Mucosa of descending colon (tissue), 3 donors: ENCODE measurements at regions not wholly inside any gene's neighbourhood (a gene's known extent, or its start where the extent isn't known, plus 50 kb on each side); places are given as distances from the start of the nearest gene placed in this dataset.

ENCODE experiments used
- ATAC-seq: fragments of 200-7000 bp; cut with Tn5 transposase; one replicate; pipeline ENCODE4 v1.9.1; 2020; ENCODE audit warnings: mild to moderate bottlenecking, moderate library complexity
- DNase-seq, 3 donors: peaks; one replicate each; pipeline ENCODE4 v3.0.0-alpha.2; 2020
- H3K36me3 ChIP-seq: fragments of 200-600 bp; one replicate; pipeline ENCODE4 v1.8.0; 2021; ENCODE audit warnings: low read depth, mild to moderate bottlenecking
- H3K4me1 ChIP-seq: fragments of 200-600 bp; one replicate; pipeline ENCODE4 v1.8.0; 2021; ENCODE audit warnings: low read depth, mild to moderate bottlenecking
- H3K4me3 ChIP-seq: fragments of 200-600 bp; one replicate; pipeline ENCODE4 v1.8.0; 2021; ENCODE audit warnings: mild to moderate bottlenecking
- H3K9me3 ChIP-seq: fragments of 200-600 bp; one replicate; pipeline ENCODE4 v1.8.0; 2021; ENCODE audit warnings: mild to moderate bottlenecking
- CTCF ChIP-seq: fragments of 200-600 bp; IDR thresholded peaks from one replicate; pipeline ENCODE4 v1.8.0; 2022; ENCODE audit warnings: antibody characterized with exemption, mild to moderate bottlenecking
- intact Hi-C, 2 donors: fragments of 100-400 bp; cut with DNase I in 1 of 2; cut with micrococcal nuclease in 1 of 2; formaldehyde crosslinking; loops; one replicate each; pipeline versions ENCODE4 v1.11.0 to v1.11.1; 2022; cut with DNase I, micrococcal nuclease
- donor health status: DM: no; HTN: no; CAD: no; lungs with moderate emphysema.
- donor health status: DM: no; HTN: no; CAD: no.
- donor health status: DM: no; HTN: yes; CAD: no.

- no peak for ATAC-seq
- TF ChIP-seq CTCF: no peak
- H3K4me1 ChIP-seq: no peaks in the 10 kb centered on the region
- DNase-seq: no peak
- H3K4me3 ChIP-seq: no peak overlapping the region
- no peaks in the 10 kb centered on the region for H3K36me3 ChIP-seq
- peaks cover 7% of the 10 kb centered on the region for H3K9me3 ChIP-seq
- intact Hi-C loops: no loop called here
These were observed 1809.6 kb downstream of the BRINP3 start for GRCh38 chr1:188668083-188668482.

GRCh38 chr1:188669728-188670382, 1807.8 kb downstream of the BRINP3 start:
- Histone ChIP-seq H3K4me3 (no peak overlapping the region), H3K9me3 (peaks cover 7% of the 10 kb centered on the region), H3K36me3 (no peaks in the 10 kb centered on the region), H3K4me1 (no peaks in the 10 kb centered on the region)
- intact Hi-C loops: no loop called here
- DNase-seq (no peak), ATAC-seq (no peak)
- TF ChIP-seq CTCF: no peak

GRCh38 chr1:188670837-188671236, 1806.8 kb downstream of the BRINP3 start:
- no peak for ATAC-seq
- no peak for DNase-seq
- no peak overlapping the region for H3K4me3 ChIP-seq
- peaks cover 7% of the 10 kb centered on the region for H3K9me3 ChIP-seq
- intact Hi-C loops: no loop called here
- no peak for TF ChIP-seq CTCF
- no peaks in the 10 kb centered on the region for H3K4me1 ChIP-seq
- no peaks in the 10 kb centered on the region for H3K36me3 ChIP-seq

- intact Hi-C loops: no loop called here
- no peaks in the 10 kb centered on the region for H3K36me3 ChIP-seq
- H3K4me1 ChIP-seq: no peaks in the 10 kb centered on the region
- H3K4me3 ChIP-seq: no peak overlapping the region
- peaks cover 7% of the 10 kb centered on the region for H3K9me3 ChIP-seq
- DNase-seq (no peak), ATAC-seq (no peak)
- TF ChIP-seq CTCF: no peak
These were observed 1805.5 kb downstream of the BRINP3 start for GRCh38 chr1:188672153-188672552.

GRCh38 chr1:188689542-188689941, 1788.1 kb downstream of the BRINP3 start:
- ATAC-seq (no peak), DNase-seq (no peak)
- Histone ChIP-seq H3K36me3 (no peaks in the 10 kb centered on the region), H3K4me1 (no peaks in the 10 kb centered on the region), H3K9me3 (peaks cover 5% of the 10 kb centered on the region), H3K4me3 (no peak overlapping the region)
- intact Hi-C loops: no loop called here
- TF ChIP-seq CTCF: no peak

GRCh38 chr1:188700116-188700515, 1777.5 kb downstream of the BRINP3 start:
- Histone ChIP-seq H3K4me1 (no peaks in the 10 kb centered on the region), H3K9me3 (peaks cover 11% of the 10 kb centered on the region), H3K36me3 (no peaks in the 10 kb centered on the region), H3K4me3 (no peak overlapping the region)
- DNase-seq (no peak), ATAC-seq (no peak)
- intact Hi-C loops: no loop called here
- TF ChIP-seq CTCF: no peak
